K562 (cell line): ENCODE measurements at regions not wholly inside any gene's neighbourhood (a gene's known extent, or its start where the extent isn't known, plus 50 kb on each side); places are given as distances from the start of the nearest gene placed in this dataset.
A peak's percentile ranks its signal among the peaks of the same experiment; 100 is the strongest.

ENCODE experiments used
- ATF7 ChIP-seq: fragments of 450-650 bp; IDR thresholded peaks from 2 replicates; pipeline ENCODE4 v1.7.1; 2014; ENCODE audit warnings: mild to moderate bottlenecking, moderate library complexity
- DPF2 ChIP-seq: fragments of 450-650 bp; IDR thresholded peaks from 2 replicates; pipeline ENCODE4 v1.6.1; 2016
- GTF2F1 ChIP-seq: IDR thresholded peaks from 2 replicates; pipeline ENCODE4 v1.6.1; 2011; ENCODE audit warnings: low read depth, low read length, improper control_type of control experiment
- HSF4 ChIP-seq: fragments of 250-450 bp; sonication (Bioruptor Pico); IDR thresholded peaks from 2 replicates; pipeline ENCODE4 v2.1.2; 2022; ENCODE audit warnings: mild to moderate bottlenecking, moderate library complexity, borderline replicate concordance
- JUND ChIP-seq, 2 experiments: IDR thresholded peaks; 2 replicates in 1 of 2; 3 replicates in 1 of 2; pipeline ENCODE4 v1.6.1; 2011; ENCODE audit warnings: borderline replicate concordance in 2 of 2, low read depth in 2 of 2, low read length in 2 of 2, improper control_type of control experiment in 1 of 2, missing biosample characterization in 1 of 2, missing genetic modification characterization in 1 of 2, missing genetic modification reagents in 1 of 2
- MYBL2 ChIP-seq, 2 experiments: fragments of 450-650 bp in 1 of 2; sonication (generic) in 1 of 2; formaldehyde crosslinking in 1 of 2; IDR thresholded peaks; 2 replicates each; pipeline versions ENCODE4 v1.6.1 to v1.8.1; 2017 to 2022; ENCODE audit warnings: borderline replicate concordance in 1 of 2, inconsistent platforms in 1 of 2, low read depth in 1 of 2, mild to moderate bottlenecking in 1 of 2, missing genetic modification reagents in 1 of 2, moderate library complexity in 1 of 2
- NR2C2 ChIP-seq, 2 experiments: fragments of 200-800 bp in 1 of 2; sonication (Bioruptor generic) in 1 of 2; sonication (generic) in 1 of 2; formaldehyde crosslinking in 1 of 2; IDR thresholded peaks; 2 replicates each; pipeline versions ENCODE4 v1.6.1 to v1.8.0; 2016 to 2022; ENCODE audit warnings: mild to moderate bottlenecking in 1 of 2, missing compliant biosample characterization in 1 of 2, missing genetic modification characterization in 1 of 2, missing genetic modification reagents in 1 of 2
- RNF2 ChIP-seq: sonication (generic); IDR thresholded peaks from 2 replicates; pipeline ENCODE4 v1.6.1; 2016
- SREBF1 ChIP-seq: fragments of 150-350 bp; IDR thresholded peaks from 2 replicates; pipeline ENCODE4 v1.6.1; 2014; ENCODE audit warnings: antibody characterized with exemption, low read depth, low read length, borderline replicate concordance
- TEAD1 ChIP-seq, 2 experiments: fragments of 450-650 bp in 1 of 2; sonication (generic) in 1 of 2; formaldehyde crosslinking; IDR thresholded peaks; 2 replicates each; pipeline versions ENCODE4 v1.4.0 to v1.8.0; 2020 to 2022; ENCODE audit warnings: mild to moderate bottlenecking in 2 of 2, missing genetic modification reagents in 1 of 2
- ZBTB8A ChIP-seq: fragments of 450-650 bp; IDR thresholded peaks from 2 replicates; pipeline ENCODE4 v1.6.1; 2018; ENCODE audit warnings: mild to moderate bottlenecking, moderate library complexity; ENCODE audit not compliant: partially characterized antibody
- ZFP1 ChIP-seq: fragments of 450-650 bp; formaldehyde crosslinking; IDR thresholded peaks from 2 replicates; pipeline ENCODE4 v1.4.0; 2020; ENCODE audit warnings: mild to moderate bottlenecking, mixed read lengths
- ZNF140 ChIP-seq: fragments of 250-450 bp; sonication (Bioruptor Pico); IDR thresholded peaks from 2 replicates; pipeline ENCODE4 v1.8.0; 2021; ENCODE audit warnings: moderate library complexity, mild to moderate bottlenecking, inconsistent platforms
- ZNF184 ChIP-seq: sonication (generic); formaldehyde crosslinking; IDR thresholded peaks from 2 replicates; pipeline ENCODE4 v1.5.0; 2020; ENCODE audit warnings: missing genetic modification reagents
- TF ChIP-seq, protein P1 (sequence below): fragments of 250-450 bp; sonication (Bioruptor Pico); IDR thresholded peaks from 2 replicates; pipeline ENCODE4 v1.8.0; 2022; ENCODE audit warnings: moderate library complexity, mild to moderate bottlenecking, inconsistent platforms
- TF ChIP-seq, protein P2 (sequence below): fragments of 450-650 bp; formaldehyde crosslinking; IDR thresholded peaks from 2 replicates; pipeline ENCODE4 v1.4.0; 2022; ENCODE audit warnings: missing genetic modification characterization
- TF ChIP-seq, protein P3 (sequence below): fragments of 450-650 bp; conservative IDR thresholded peaks from 2 replicates; pipeline ENCODE4 v1.6.1; 2016; ENCODE audit warnings: missing genetic modification characterization, low read depth, mild to moderate bottlenecking, missing compliant biosample characterization, moderate library complexity
- TF ChIP-seq, protein P4 (sequence below): sonication (generic); formaldehyde crosslinking; IDR thresholded peaks from 2 replicates; pipeline ENCODE4 v1.8.1; 2022; ENCODE audit warnings: missing genetic modification reagents
- TF ChIP-seq, protein P5 (sequence below): IDR thresholded peaks from 2 replicates; pipeline ENCODE4 v1.6.1; 2011; ENCODE audit not compliant: insufficient read length; ENCODE audit errors: extremely low read depth

DNA sequence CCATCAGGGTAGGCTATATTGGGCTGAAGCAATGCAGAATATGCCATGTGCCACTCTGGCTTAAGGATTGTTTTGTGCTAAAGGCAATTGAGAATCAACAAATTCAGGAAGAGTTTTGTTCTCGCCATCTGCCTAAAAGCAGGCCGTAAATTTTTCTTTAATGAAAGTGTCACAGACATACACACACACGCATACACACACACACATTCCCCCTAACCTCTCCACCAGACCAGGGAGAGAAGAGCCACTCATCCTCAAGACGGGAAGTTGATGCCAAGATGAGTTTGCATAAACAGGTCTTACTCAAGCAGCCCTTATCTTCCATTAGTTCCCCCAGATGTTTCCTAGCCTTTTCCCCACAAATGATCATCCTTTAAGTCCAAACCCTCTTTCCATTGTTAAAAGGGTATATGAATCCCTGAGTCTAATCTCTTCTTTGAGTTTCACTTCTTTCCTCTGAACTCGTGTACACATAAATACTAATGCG, 59.6 kb upstream of the TRIM24 start (continued):
- TF ChIP-seq, protein P1, sequence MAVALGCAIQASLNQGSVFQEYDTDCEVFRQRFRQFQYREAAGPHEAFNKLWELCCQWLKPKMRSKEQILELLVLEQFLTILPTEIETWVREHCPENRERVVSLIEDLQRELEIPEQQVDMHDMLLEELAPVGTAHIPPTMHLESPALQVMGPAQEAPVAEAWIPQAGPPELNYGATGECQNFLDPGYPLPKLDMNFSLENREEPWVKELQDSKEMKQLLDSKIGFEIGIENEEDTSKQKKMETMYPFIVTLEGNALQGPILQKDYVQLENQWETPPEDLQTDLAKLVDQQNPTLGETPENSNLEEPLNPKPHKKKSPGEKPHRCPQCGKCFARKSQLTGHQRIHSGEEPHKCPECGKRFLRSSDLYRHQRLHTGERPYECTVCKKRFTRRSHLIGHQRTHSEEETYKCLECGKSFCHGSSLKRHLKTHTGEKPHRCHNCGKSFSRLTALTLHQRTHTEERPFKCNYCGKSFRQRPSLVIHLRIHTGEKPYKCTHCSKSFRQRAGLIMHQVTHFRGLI (CRISPR knock-in tag), result no peak
- TF ChIP-seq SREBF1 (no peak), ZFP1 (CRISPR knock-in tag) (no peak), ZNF140 (CRISPR knock-in tag) (no peak), ZBTB8A (no peak), NR2C2 (CRISPR knock-in tag; IDR thresholded peaks at IDR 0.05) (no peak), NR2C2 (tag; IDR thresholded peaks at IDR 0.05) (no peak), ZNF184 (CRISPR knock-in tag) (no peak), TEAD1 (CRISPR knock-in tag; IDR thresholded peaks at IDR 0.05) (no peak), JUND (IDR thresholded peaks at IDR 0.05; ENCODE audit: borderline replicate concordance, low read depth, low read length) (peak; percentile 62; the same call in 1 of the 2 replicates), JUND (tag; IDR thresholded peaks at IDR 0.05; ENCODE audit: borderline replicate concordance, low read depth, low read length) (peak; percentile 64; the same call in 2 of the 3 replicates), MYBL2 (IDR thresholded peaks at IDR 0.05; ENCODE audit: low read depth) (no peak), MYBL2 (CRISPR knock-in tag; IDR thresholded peaks at IDR 0.05; ENCODE audit: borderline replicate concordance) (no peak), DPF2 (peak; percentile 95), RNF2 (no peak), HSF4 (no peak), GTF2F1 (no peak), ATF7 (peak; percentile 21; the same call in 1 of the 2 replicates)
- TF ChIP-seq, protein P2, sequence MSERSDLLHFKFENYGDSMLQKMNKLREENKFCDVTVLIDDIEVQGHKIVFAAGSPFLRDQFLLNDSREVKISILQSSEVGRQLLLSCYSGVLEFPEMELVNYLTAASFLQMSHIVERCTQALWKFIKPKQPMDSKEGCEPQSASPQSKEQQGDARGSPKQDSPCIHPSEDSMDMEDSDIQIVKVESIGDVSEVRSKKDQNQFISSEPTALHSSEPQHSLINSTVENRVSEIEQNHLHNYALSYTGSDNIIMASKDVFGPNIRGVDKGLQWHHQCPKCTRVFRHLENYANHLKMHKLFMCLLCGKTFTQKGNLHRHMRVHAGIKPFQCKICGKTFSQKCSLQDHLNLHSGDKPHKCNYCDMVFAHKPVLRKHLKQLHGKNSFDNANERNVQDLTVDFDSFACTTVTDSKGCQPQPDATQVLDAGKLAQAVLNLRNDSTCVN (CRISPR knock-in tag), result no peak
- TF ChIP-seq, protein P3, sequence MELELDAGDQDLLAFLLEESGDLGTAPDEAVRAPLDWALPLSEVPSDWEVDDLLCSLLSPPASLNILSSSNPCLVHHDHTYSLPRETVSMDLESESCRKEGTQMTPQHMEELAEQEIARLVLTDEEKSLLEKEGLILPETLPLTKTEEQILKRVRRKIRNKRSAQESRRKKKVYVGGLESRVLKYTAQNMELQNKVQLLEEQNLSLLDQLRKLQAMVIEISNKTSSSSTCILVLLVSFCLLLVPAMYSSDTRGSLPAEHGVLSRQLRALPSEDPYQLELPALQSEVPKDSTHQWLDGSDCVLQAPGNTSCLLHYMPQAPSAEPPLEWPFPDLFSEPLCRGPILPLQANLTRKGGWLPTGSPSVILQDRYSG (tag), result no peak
- TF ChIP-seq, protein P4, sequence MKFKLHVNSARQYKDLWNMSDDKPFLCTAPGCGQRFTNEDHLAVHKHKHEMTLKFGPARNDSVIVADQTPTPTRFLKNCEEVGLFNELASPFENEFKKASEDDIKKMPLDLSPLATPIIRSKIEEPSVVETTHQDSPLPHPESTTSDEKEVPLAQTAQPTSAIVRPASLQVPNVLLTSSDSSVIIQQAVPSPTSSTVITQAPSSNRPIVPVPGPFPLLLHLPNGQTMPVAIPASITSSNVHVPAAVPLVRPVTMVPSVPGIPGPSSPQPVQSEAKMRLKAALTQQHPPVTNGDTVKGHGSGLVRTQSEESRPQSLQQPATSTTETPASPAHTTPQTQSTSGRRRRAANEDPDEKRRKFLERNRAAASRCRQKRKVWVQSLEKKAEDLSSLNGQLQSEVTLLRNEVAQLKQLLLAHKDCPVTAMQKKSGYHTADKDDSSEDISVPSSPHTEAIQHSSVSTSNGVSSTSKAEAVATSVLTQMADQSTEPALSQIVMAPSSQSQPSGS, result no peak
- TF ChIP-seq, protein P5, sequence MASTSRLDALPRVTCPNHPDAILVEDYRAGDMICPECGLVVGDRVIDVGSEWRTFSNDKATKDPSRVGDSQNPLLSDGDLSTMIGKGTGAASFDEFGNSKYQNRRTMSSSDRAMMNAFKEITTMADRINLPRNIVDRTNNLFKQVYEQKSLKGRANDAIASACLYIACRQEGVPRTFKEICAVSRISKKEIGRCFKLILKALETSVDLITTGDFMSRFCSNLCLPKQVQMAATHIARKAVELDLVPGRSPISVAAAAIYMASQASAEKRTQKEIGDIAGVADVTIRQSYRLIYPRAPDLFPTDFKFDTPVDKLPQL, result no peak
